WTC11 (cell line): ENCODE measurements at regions not wholly inside any gene's neighbourhood (a gene's known extent, or its start where the extent isn't known, plus 50 kb on each side); places are given as distances from the start of the nearest gene placed in this dataset.

Experiments used
- ATAC-seq: fragments of 200-7000 bp; cut with Tn5 transposase; 2 replicates; pipeline ENCODE4 v1.10.0; 2021; ENCODE audit warnings: mild to moderate bottlenecking, moderate library complexity
- CTCF ChIA-PET: fragments of 300-600 bp; sonication (Branson Sonifier 250); formaldehyde crosslinking; loops from one replicate; lab custom pipeline; 2021; ENCODE audit warnings: antibody characterized with exemption; lab: Charles Lee
- POLR2A ChIA-PET: fragments of 350-600 bp; sonication (Branson Sonifier 250); formaldehyde crosslinking; loops from one replicate; lab custom pipeline; 2021; ENCODE audit warnings: antibody characterized with exemption; lab: Charles Lee
- DNase-seq: peaks from one replicate; pipeline ENCODE4 v3.0.0; 2021; ENCODE audit warnings: low spot score
- H3K27ac Mint-ChIP-seq: 2 replicates; pipeline ENCODE4 v1.8.0; 2021; ENCODE audit warnings: mixed read lengths
- H3K27me3 Mint-ChIP-seq: 2 replicates; pipeline ENCODE4 v1.8.0; 2021; ENCODE audit warnings: low read depth, mild to moderate bottlenecking, moderate library complexity, mixed read lengths
- H3K36me3 Mint-ChIP-seq: 2 replicates; pipeline ENCODE4 v1.8.0; 2021; ENCODE audit warnings: mixed read lengths
- H3K4me1 Mint-ChIP-seq: 2 replicates; pipeline ENCODE4 v1.8.0; 2022; ENCODE audit warnings: mixed read lengths
- H3K4me3 Mint-ChIP-seq: 2 replicates; pipeline ENCODE4 v1.8.0; 2021; ENCODE audit warnings: mild to moderate bottlenecking, moderate library complexity, mixed read lengths
- H3K9me3 Mint-ChIP-seq: 2 replicates; pipeline ENCODE4 v1.8.0; 2021; ENCODE audit warnings: mixed read lengths
- ATF1 ChIP-seq: sonication (generic); formaldehyde crosslinking; IDR thresholded peaks from 2 replicates; pipeline ENCODE4 v1.8.1; 2023; ENCODE audit warnings: mild to moderate bottlenecking, moderate library complexity, missing genetic modification reagents
- CREB1 ChIP-seq: sonication (generic); formaldehyde crosslinking; IDR thresholded peaks from 2 replicates; pipeline ENCODE4 v1.8.0; 2023; ENCODE audit warnings: mild to moderate bottlenecking, missing genetic modification reagents
- ELF4 ChIP-seq: sonication (generic); formaldehyde crosslinking; IDR thresholded peaks from 2 replicates; pipeline ENCODE4 v1.8.1; 2022; ENCODE audit warnings: low read depth, mild to moderate bottlenecking, moderate library complexity, missing genetic modification reagents
- JAZF1 ChIP-seq: fragments of 250-450 bp; sonication (Bioruptor Pico); IDR thresholded peaks from 2 replicates; pipeline ENCODE4 v1.9.0; 2021; ENCODE audit warnings: moderate library complexity, mild to moderate bottlenecking, inconsistent platforms
- JUN ChIP-seq: sonication (generic); formaldehyde crosslinking; IDR thresholded peaks from 2 replicates; pipeline ENCODE4 v1.8.0; 2023; ENCODE audit warnings: mild to moderate bottlenecking, missing genetic modification reagents
- KAT7 ChIP-seq: sonication (generic); formaldehyde crosslinking; IDR thresholded peaks from 2 replicates; pipeline ENCODE4 v1.8.1; 2023; ENCODE audit warnings: missing genetic modification reagents, mild to moderate bottlenecking, borderline replicate concordance
- NFE2L1 ChIP-seq: sonication (generic); formaldehyde crosslinking; IDR thresholded peaks from 2 replicates; pipeline ENCODE4 v1.8.1; 2023; ENCODE audit warnings: missing genetic modification reagents
- NR2C2 ChIP-seq: sonication (generic); formaldehyde crosslinking; IDR thresholded peaks from 2 replicates; pipeline ENCODE4 v1.8.0; 2022; ENCODE audit warnings: mild to moderate bottlenecking, missing genetic modification reagents
- PRRX2 ChIP-seq: fragments of 250-450 bp; sonication (Bioruptor Pico); IDR thresholded peaks from 2 replicates; pipeline ENCODE4 v1.8.0; 2021; ENCODE audit warnings: mild to moderate bottlenecking
- ZNF121 ChIP-seq: sonication (generic); formaldehyde crosslinking; IDR thresholded peaks from 2 replicates; pipeline ENCODE4 v1.8.0; 2023; ENCODE audit warnings: missing genetic modification reagents
- ZNF138 ChIP-seq: sonication (generic); formaldehyde crosslinking; conservative IDR thresholded peaks from 2 replicates; pipeline ENCODE4 v1.8.1; 2022; ENCODE audit warnings: mild to moderate bottlenecking, moderate library complexity, missing genetic modification reagents
- ZNF232 ChIP-seq: sonication (generic); formaldehyde crosslinking; IDR thresholded peaks from 2 replicates; pipeline ENCODE4 v1.8.0; 2022; ENCODE audit warnings: mild to moderate bottlenecking, missing genetic modification reagents
- TF ChIP-seq, protein P1 (sequence below): sonication (generic); formaldehyde crosslinking; conservative IDR thresholded peaks from 2 replicates; pipeline ENCODE4 v1.8.1; 2023; ENCODE audit warnings: mild to moderate bottlenecking, low read depth, missing genetic modification reagents, moderate library complexity
- TF ChIP-seq, protein P2 (sequence below): fragments of 200-600 bp; IDR thresholded peaks from 2 replicates; pipeline ENCODE4 v1.8.0; 2022; ENCODE audit warnings: antibody characterized with exemption
- TF ChIP-seq, protein P3 (sequence below): sonication (generic); formaldehyde crosslinking; IDR thresholded peaks from 2 replicates; pipeline ENCODE4 v1.8.0; 2023; ENCODE audit warnings: missing genetic modification reagents
- TF ChIP-seq, protein P4 (sequence below): sonication (generic); formaldehyde crosslinking; IDR thresholded peaks from 2 replicates; pipeline ENCODE4 v1.8.1; 2023; ENCODE audit warnings: mild to moderate bottlenecking, moderate library complexity, missing genetic modification reagents
- TF ChIP-seq, protein P5 (sequence below): sonication (generic); formaldehyde crosslinking; IDR thresholded peaks from 2 replicates; pipeline ENCODE4 v1.8.0; 2022; ENCODE audit warnings: missing genetic modification reagents
- TF ChIP-seq, protein P6 (sequence below): sonication (generic); formaldehyde crosslinking; IDR thresholded peaks from 2 replicates; pipeline ENCODE4 v1.8.0; 2023; ENCODE audit warnings: missing genetic modification reagents, mild to moderate bottlenecking, borderline replicate concordance
- TF ChIP-seq, protein P7 (sequence below): sonication (generic); formaldehyde crosslinking; IDR thresholded peaks from 2 replicates; pipeline ENCODE4 v1.8.1; 2023; ENCODE audit warnings: mild to moderate bottlenecking, missing genetic modification reagents

DNA sequence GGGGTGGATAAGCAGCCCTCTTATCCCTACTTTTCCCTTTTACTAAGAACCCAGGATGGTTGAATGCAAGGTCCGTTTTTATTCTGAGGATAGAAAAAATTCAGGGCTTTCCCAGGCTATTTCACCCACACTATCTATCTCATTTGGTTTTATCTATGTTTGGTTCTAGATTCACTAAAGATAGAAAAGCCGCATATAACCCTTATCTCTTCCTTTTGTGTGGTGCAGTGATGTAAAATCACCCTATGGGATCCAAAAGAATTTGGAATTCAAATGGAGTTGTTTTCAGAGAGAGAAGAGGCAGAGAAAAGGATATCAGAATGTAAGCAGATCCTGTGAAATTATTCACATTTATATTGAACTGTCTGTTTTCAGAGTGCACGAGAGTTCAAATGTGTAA, 236.3 kb upstream of the RFX3 start:
- H3K4me3 Mint-ChIP-seq: no peak overlapping the region
- ChIA-PET CTCF (no interaction called here), POLR2A (no interaction called here)
- DNase-seq (no peak), ATAC-seq (no peak)
- H3K36me3 Mint-ChIP-seq: 0 out of 2 replicates have a peak, but pooled peaks cover 6% of the 10 kb centered on the region
- H3K27me3 Mint-ChIP-seq: no peaks in the 10 kb centered on the region
- TF ChIP-seq NFE2L1 (CRISPR knock-in tag) (no peak), NR2C2 (CRISPR knock-in tag) (no peak), KAT7 (CRISPR knock-in tag) (no peak), ZNF121 (CRISPR knock-in tag) (no peak)
- TF ChIP-seq, protein P1, sequence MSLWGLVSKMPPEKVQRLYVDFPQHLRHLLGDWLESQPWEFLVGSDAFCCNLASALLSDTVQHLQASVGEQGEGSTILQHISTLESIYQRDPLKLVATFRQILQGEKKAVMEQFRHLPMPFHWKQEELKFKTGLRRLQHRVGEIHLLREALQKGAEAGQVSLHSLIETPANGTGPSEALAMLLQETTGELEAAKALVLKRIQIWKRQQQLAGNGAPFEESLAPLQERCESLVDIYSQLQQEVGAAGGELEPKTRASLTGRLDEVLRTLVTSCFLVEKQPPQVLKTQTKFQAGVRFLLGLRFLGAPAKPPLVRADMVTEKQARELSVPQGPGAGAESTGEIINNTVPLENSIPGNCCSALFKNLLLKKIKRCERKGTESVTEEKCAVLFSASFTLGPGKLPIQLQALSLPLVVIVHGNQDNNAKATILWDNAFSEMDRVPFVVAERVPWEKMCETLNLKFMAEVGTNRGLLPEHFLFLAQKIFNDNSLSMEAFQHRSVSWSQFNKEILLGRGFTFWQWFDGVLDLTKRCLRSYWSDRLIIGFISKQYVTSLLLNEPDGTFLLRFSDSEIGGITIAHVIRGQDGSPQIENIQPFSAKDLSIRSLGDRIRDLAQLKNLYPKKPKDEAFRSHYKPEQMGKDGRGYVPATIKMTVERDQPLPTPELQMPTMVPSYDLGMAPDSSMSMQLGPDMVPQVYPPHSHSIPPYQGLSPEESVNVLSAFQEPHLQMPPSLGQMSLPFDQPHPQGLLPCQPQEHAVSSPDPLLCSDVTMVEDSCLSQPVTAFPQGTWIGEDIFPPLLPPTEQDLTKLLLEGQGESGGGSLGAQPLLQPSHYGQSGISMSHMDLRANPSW (CRISPR knock-in tag): no peak
- TF ChIP-seq, protein P2, sequence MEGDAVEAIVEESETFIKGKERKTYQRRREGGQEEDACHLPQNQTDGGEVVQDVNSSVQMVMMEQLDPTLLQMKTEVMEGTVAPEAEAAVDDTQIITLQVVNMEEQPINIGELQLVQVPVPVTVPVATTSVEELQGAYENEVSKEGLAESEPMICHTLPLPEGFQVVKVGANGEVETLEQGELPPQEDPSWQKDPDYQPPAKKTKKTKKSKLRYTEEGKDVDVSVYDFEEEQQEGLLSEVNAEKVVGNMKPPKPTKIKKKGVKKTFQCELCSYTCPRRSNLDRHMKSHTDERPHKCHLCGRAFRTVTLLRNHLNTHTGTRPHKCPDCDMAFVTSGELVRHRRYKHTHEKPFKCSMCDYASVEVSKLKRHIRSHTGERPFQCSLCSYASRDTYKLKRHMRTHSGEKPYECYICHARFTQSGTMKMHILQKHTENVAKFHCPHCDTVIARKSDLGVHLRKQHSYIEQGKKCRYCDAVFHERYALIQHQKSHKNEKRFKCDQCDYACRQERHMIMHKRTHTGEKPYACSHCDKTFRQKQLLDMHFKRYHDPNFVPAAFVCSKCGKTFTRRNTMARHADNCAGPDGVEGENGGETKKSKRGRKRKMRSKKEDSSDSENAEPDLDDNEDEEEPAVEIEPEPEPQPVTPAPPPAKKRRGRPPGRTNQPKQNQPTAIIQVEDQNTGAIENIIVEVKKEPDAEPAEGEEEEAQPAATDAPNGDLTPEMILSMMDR: no peak
- TF ChIP-seq, protein P3, sequence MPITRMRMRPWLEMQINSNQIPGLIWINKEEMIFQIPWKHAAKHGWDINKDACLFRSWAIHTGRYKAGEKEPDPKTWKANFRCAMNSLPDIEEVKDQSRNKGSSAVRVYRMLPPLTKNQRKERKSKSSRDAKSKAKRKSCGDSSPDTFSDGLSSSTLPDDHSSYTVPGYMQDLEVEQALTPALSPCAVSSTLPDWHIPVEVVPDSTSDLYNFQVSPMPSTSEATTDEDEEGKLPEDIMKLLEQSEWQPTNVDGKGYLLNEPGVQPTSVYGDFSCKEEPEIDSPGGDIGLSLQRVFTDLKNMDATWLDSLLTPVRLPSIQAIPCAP (CRISPR knock-in tag): no peak
- TF ChIP-seq, protein P4, sequence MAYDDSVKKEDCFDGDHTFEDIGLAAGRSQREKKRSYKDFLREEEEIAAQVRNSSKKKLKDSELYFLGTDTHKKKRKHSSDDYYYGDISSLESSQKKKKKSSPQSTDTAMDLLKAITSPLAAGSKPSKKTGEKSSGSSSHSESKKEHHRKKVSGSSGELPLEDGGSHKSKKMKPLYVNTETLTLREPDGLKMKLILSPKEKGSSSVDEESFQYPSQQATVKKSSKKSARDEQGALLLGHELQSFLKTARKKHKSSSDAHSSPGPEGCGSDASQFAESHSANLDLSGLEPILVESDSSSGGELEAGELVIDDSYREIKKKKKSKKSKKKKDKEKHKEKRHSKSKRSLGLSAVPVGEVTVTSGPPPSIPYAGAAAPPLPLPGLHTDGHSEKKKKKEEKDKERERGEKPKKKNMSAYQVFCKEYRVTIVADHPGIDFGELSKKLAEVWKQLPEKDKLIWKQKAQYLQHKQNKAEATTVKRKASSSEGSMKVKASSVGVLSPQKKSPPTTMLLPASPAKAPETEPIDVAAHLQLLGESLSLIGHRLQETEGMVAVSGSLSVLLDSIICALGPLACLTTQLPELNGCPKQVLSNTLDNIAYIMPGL (CRISPR knock-in tag): no peak
- H3K4me1 Mint-ChIP-seq: peaks cover 2% of the 10 kb centered on the region; the same call in 1 of the 2 replicates
- H3K27ac Mint-ChIP-seq: no peak overlapping the region
- H3K9me3 Mint-ChIP-seq: peaks cover 23% of the 10 kb centered on the region

DNA sequence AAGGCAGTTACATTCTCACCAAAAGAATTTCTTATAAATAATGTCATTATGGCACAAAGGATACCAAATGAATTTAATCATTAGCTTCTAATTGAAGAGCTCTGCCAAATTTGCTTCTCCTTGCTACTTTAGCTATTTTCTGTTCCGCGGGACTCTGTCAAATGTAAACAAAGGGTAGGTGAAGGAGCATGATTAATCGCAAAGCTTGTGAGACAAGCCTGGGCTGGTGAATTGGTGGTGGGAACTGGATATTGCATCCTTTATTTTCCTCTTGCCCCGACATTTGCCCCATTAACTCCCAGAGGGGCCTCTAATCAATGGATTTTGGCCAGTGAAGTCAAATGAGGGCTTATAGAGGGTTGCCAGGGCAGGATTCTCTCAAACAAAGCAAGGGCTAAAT, 234.2 kb upstream of the RFX3 start:
- peak; percentile 36; the same call in 1 of the 2 replicates for ATAC-seq
- no peak for DNase-seq
- CTCF ChIA-PET: interaction anchor here (1.4 kb wide), 1 partner anchor 89 kb away, joined by 5 read pairs; no protein-coding TSS in a partner anchor
- TF ChIP-seq ZNF138 (CRISPR knock-in tag): no peak
- TF ChIP-seq ATF1 (CRISPR knock-in tag): no peak
- TF ChIP-seq, protein P5, sequence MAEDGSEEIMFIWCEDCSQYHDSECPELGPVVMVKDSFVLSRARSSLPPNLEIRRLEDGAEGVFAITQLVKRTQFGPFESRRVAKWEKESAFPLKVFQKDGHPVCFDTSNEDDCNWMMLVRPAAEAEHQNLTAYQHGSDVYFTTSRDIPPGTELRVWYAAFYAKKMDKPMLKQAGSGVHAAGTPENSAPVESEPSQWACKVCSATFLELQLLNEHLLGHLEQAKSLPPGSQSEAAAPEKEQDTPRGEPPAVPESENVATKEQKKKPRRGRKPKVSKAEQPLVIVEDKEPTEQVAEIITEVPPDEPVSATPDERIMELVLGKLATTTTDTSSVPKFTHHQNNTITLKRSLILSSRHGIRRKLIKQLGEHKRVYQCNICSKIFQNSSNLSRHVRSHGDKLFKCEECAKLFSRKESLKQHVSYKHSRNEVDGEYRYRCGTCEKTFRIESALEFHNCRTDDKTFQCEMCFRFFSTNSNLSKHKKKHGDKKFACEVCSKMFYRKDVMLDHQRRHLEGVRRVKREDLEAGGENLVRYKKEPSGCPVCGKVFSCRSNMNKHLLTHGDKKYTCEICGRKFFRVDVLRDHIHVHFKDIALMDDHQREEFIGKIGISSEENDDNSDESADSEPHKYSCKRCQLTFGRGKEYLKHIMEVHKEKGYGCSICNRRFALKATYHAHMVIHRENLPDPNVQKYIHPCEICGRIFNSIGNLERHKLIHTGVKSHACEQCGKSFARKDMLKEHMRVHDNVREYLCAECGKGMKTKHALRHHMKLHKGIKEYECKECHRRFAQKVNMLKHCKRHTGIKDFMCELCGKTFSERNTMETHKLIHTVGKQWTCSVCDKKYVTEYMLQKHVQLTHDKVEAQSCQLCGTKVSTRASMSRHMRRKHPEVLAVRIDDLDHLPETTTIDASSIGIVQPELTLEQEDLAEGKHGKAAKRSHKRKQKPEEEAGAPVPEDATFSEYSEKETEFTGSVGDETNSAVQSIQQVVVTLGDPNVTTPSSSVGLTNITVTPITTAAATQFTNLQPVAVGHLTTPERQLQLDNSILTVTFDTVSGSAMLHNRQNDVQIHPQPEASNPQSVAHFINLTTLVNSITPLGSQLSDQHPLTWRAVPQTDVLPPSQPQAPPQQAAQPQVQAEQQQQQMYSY (CRISPR knock-in tag): no peak
- no peak for TF ChIP-seq JUN (CRISPR knock-in tag)
- TF ChIP-seq, protein P6, sequence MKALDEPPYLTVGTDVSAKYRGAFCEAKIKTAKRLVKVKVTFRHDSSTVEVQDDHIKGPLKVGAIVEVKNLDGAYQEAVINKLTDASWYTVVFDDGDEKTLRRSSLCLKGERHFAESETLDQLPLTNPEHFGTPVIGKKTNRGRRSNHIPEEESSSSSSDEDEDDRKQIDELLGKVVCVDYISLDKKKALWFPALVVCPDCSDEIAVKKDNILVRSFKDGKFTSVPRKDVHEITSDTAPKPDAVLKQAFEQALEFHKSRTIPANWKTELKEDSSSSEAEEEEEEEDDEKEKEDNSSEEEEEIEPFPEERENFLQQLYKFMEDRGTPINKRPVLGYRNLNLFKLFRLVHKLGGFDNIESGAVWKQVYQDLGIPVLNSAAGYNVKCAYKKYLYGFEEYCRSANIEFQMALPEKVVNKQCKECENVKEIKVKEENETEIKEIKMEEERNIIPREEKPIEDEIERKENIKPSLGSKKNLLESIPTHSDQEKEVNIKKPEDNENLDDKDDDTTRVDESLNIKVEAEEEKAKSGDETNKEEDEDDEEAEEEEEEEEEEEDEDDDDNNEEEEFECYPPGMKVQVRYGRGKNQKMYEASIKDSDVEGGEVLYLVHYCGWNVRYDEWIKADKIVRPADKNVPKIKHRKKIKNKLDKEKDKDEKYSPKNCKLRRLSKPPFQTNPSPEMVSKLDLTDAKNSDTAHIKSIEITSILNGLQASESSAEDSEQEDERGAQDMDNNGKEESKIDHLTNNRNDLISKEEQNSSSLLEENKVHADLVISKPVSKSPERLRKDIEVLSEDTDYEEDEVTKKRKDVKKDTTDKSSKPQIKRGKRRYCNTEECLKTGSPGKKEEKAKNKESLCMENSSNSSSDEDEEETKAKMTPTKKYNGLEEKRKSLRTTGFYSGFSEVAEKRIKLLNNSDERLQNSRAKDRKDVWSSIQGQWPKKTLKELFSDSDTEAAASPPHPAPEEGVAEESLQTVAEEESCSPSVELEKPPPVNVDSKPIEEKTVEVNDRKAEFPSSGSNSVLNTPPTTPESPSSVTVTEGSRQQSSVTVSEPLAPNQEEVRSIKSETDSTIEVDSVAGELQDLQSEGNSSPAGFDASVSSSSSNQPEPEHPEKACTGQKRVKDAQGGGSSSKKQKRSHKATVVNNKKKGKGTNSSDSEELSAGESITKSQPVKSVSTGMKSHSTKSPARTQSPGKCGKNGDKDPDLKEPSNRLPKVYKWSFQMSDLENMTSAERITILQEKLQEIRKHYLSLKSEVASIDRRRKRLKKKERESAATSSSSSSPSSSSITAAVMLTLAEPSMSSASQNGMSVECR (CRISPR knock-in tag): no peak
- TF ChIP-seq, protein P7, sequence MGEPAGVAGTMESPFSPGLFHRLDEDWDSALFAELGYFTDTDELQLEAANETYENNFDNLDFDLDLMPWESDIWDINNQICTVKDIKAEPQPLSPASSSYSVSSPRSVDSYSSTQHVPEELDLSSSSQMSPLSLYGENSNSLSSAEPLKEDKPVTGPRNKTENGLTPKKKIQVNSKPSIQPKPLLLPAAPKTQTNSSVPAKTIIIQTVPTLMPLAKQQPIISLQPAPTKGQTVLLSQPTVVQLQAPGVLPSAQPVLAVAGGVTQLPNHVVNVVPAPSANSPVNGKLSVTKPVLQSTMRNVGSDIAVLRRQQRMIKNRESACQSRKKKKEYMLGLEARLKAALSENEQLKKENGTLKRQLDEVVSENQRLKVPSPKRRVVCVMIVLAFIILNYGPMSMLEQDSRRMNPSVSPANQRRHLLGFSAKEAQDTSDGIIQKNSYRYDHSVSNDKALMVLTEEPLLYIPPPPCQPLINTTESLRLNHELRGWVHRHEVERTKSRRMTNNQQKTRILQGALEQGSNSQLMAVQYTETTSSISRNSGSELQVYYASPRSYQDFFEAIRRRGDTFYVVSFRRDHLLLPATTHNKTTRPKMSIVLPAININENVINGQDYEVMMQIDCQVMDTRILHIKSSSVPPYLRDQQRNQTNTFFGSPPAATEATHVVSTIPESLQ (CRISPR knock-in tag): no peak
- no peak for TF ChIP-seq CREB1 (CRISPR knock-in tag)
- no peak for TF ChIP-seq PRRX2
- no peak for TF ChIP-seq JAZF1 (CRISPR knock-in tag)
- no peak for TF ChIP-seq ZNF232 (CRISPR knock-in tag)
- no peak for TF ChIP-seq ELF4 (CRISPR knock-in tag)

More for the DNA sequence above, 234.2 kb upstream of the RFX3 start:
- H3K27ac Mint-ChIP-seq: no peak overlapping the region
- H3K4me1 Mint-ChIP-seq: peaks cover 11% of the 10 kb centered on the region
- POLR2A ChIA-PET: no interaction called here
- no peaks in the 10 kb centered on the region for H3K27me3 Mint-ChIP-seq
- H3K9me3 Mint-ChIP-seq: peaks cover 26% of the 10 kb centered on the region
- H3K4me3 Mint-ChIP-seq: no peak overlapping the region
- H3K36me3 Mint-ChIP-seq: 0 out of 2 replicates have a peak, but pooled peaks cover 6% of the 10 kb centered on the region
